H1 (cell line): ENCODE measurements at regions not wholly inside any gene's neighbourhood (a gene's known extent, or its start where the extent isn't known, plus 50 kb on each side); places are given as distances from the start of the nearest gene placed in this dataset.
"Not testable (repeated sequence)": the region's sequence is repeated elsewhere in the genome, so short reads cannot be mapped to it uniquely, and the experiment has no call there.

ENCODE experiments used
- CTCF ChIA-PET: fragments of 300-600 bp; sonication (Branson Sonifier 250); formaldehyde crosslinking; loops from one replicate; lab custom pipeline; 2021; ENCODE audit not compliant: partially characterized antibody; lab: Charles Lee
- POLR2A ChIA-PET: fragments of 300-600 bp; sonication (Branson Sonifier 250); formaldehyde crosslinking; loops from one replicate; lab custom pipeline; 2021; ENCODE audit warnings: inconsistent platforms; ENCODE audit not compliant: partially characterized antibody; lab: Charles Lee
- DNase-seq, 2 experiments: peaks; one replicate each; pipeline versions ENCODE4 v3.0.0 to v3.0.0-alpha.2; 2010 to 2022; ENCODE audit warnings: low spot score in 2 of 2, low read depth in 1 of 2, mixed read lengths in 1 of 2
- FAIRE-seq: peaks from 2 replicates; lab custom pipeline; 2011; peaks lifted over from hg19 to GRCh38; lab: Jason Lieb, UNC
- H2AFZ ChIP-seq: 2 replicates; pipeline ENCODE4 v1.8.1; 2012; ENCODE audit warnings: low read length, inconsistent platforms
- H2AK5ac ChIP-seq: 2 replicates; pipeline ENCODE4 v1.6.1; 2013; ENCODE audit warnings: low read depth, low read length
- H2BK120ac ChIP-seq: replicated peaks from 2 replicates; pipeline ENCODE3; 2013; ENCODE audit warnings: low read depth, low read length, inconsistent platforms
- H2BK12ac ChIP-seq: 2 replicates; pipeline ENCODE4 v1.6.1; 2013; ENCODE audit warnings: low read depth, low read length
- H2BK15ac ChIP-seq: 2 replicates; pipeline ENCODE4 v1.6.1; 2013; ENCODE audit warnings: low read length
- H2BK20ac ChIP-seq: 2 replicates; pipeline ENCODE4 v1.6.1; 2013; ENCODE audit warnings: low read length
- H2BK5ac ChIP-seq: 2 replicates; pipeline ENCODE4 v1.6.1; 2013; ENCODE audit warnings: low read depth, low read length
- H3K14ac ChIP-seq: 2 replicates; pipeline ENCODE4 v1.6.1; 2013; ENCODE audit warnings: inconsistent platforms; ENCODE audit not compliant: insufficient read length
- H3K18ac ChIP-seq: 2 replicates; pipeline ENCODE4 v1.6.1; 2013; ENCODE audit warnings: low read length; ENCODE audit errors: extremely low read depth
- H3K23ac ChIP-seq: 2 replicates; pipeline ENCODE4 v1.6.1; 2013; ENCODE audit warnings: inconsistent platforms; ENCODE audit not compliant: insufficient read length
- H3K23me2 ChIP-seq: 2 replicates; pipeline ENCODE4 v1.6.1; 2013; ENCODE audit warnings: low read depth, low read length
- H3K27ac ChIP-seq: 2 replicates; pipeline ENCODE4 v1.6.1; 2011; ENCODE audit warnings: low read depth, low read length, inconsistent platforms
- H3K27me3 ChIP-seq, 4 experiments: replicated peaks in 1 of 4; 1 replicate in 1 of 4; 2 replicates in 3 of 4; pipeline versions ENCODE4 v1.6.1 to v1.8.1; 2011 to 2013; ENCODE audit warnings: low read length in 3 of 4, mild to moderate bottlenecking in 3 of 4, inconsistent platforms in 2 of 4, mixed read lengths in 2 of 4, moderate library complexity in 1 of 4; ENCODE audit not compliant: control insufficient read depth in 3 of 4, insufficient read depth in 3 of 4; ENCODE audit errors: extremely low read depth in 1 of 4
- H3K36me3 ChIP-seq, 4 experiments: 2 replicates each; pipeline versions ENCODE4 v1.6.1 to v1.8.1; 2011 to 2013; ENCODE audit warnings: mild to moderate bottlenecking in 4 of 4, low read length in 3 of 4, moderate library complexity in 2 of 4, control low read depth in 1 of 4, inconsistent platforms in 1 of 4; ENCODE audit not compliant: insufficient read depth in 4 of 4, control insufficient read depth in 2 of 4
- H3K4ac ChIP-seq: replicated peaks from 2 replicates; pipeline ENCODE3; 2013; ENCODE audit warnings: low read length, low read depth, mixed read lengths, inconsistent platforms; ENCODE audit not compliant: insufficient read length
- H3K4me1 ChIP-seq, 4 experiments: replicated peaks in 1 of 4; 1 replicate in 1 of 4; 2 replicates in 3 of 4; pipeline versions ENCODE4 v1.6.1 to v1.8.1; 2011 to 2013; ENCODE audit warnings: low read length in 3 of 4, inconsistent platforms in 2 of 4, mixed read lengths in 1 of 4; ENCODE audit not compliant: insufficient read depth in 4 of 4, control insufficient read depth in 3 of 4
- H3K4me2 ChIP-seq, 2 experiments: 2 replicates each; pipeline versions ENCODE4 v1.6.1 to v1.8.1; 2011 to 2013; ENCODE audit warnings: low read depth in 2 of 2, low read length in 2 of 2, control low read depth in 1 of 2, inconsistent platforms in 1 of 2, mild to moderate bottlenecking in 1 of 2; ENCODE audit not compliant: insufficient read depth in 1 of 2
- H3K4me3 ChIP-seq, 4 experiments: fragments of 200-600, 300-600 bp in 1 of 4; sonication (generic), shearing (Covaris generic), sonication (Bioruptor Twin) in 1 of 4; 2 replicates each; pipeline versions ENCODE4 v1.5.1 to v1.8.1; 2011 to 2016; ENCODE audit warnings: low read length in 4 of 4, low read depth in 3 of 4, control low read depth in 2 of 4, inconsistent platforms in 2 of 4, mild to moderate bottlenecking in 2 of 4, mixed read lengths in 1 of 4, moderate library complexity in 1 of 4; ENCODE audit not compliant: insufficient read depth in 2 of 4; ENCODE audit errors: extremely low read depth in 1 of 4
- H3K56ac ChIP-seq: replicated peaks from 2 replicates; pipeline ENCODE3; 2013; ENCODE audit warnings: low read depth, mild to moderate bottlenecking, mixed read lengths, low read length, inconsistent platforms; ENCODE audit not compliant: insufficient read length
- H3K79me1 ChIP-seq: 2 replicates; pipeline ENCODE4 v1.6.1; 2013; ENCODE audit warnings: low read depth, low read length, control low read depth
- H3K79me2 ChIP-seq, 2 experiments: 2 replicates each; pipeline versions ENCODE4 v1.6.1 to v1.8.1; 2012 to 2013; ENCODE audit warnings: low read length in 2 of 2, mild to moderate bottlenecking in 2 of 2, inconsistent platforms in 1 of 2; ENCODE audit not compliant: insufficient read depth in 2 of 2, control insufficient read depth in 1 of 2
- H3K9ac ChIP-seq, 4 experiments: replicated peaks in 1 of 4; 1 replicate in 1 of 4; 2 replicates in 3 of 4; pipeline versions ENCODE4 v1.6.1 to v1.8.1; 2011 to 2013; ENCODE audit warnings: low read depth in 3 of 4, low read length in 3 of 4, control low read depth in 2 of 4, mild to moderate bottlenecking in 2 of 4, moderate library complexity in 2 of 4, inconsistent platforms in 1 of 4; ENCODE audit errors: extremely low read depth in 1 of 4
- H3K9me3 ChIP-seq, 2 experiments: 2 replicates each; pipeline versions ENCODE4 v1.6.1 to v1.8.1; 2012 to 2013; ENCODE audit warnings: mild to moderate bottlenecking in 2 of 2, moderate library complexity in 2 of 2, control low read depth in 1 of 2, inconsistent platforms in 1 of 2, low read depth in 1 of 2, low read length in 1 of 2, mixed read lengths in 1 of 2; ENCODE audit not compliant: insufficient read depth in 2 of 2
- H4K20me1 ChIP-seq, 2 experiments: replicated peaks in 1 of 2; 2 replicates each; pipeline versions ENCODE3 to v1.8.1; 2011 to 2013; ENCODE audit warnings: inconsistent platforms in 2 of 2, low read length in 2 of 2, mild to moderate bottlenecking in 1 of 2; ENCODE audit not compliant: insufficient read depth in 2 of 2, control insufficient read depth in 1 of 2
- H4K5ac ChIP-seq: 2 replicates; pipeline ENCODE4 v1.6.1; 2013; ENCODE audit warnings: low read length, low read depth, mixed read lengths, inconsistent platforms; ENCODE audit not compliant: insufficient read length
- H4K8ac ChIP-seq: 2 replicates; pipeline ENCODE4 v1.8.0; 2013; ENCODE audit warnings: mild to moderate bottlenecking, moderate library complexity, low read length, inconsistent platforms; ENCODE audit not compliant: insufficient read depth; ENCODE audit errors: extremely low read depth
- H4K91ac ChIP-seq: replicated peaks from 2 replicates; pipeline ENCODE3; 2013; ENCODE audit warnings: low read length, mixed read lengths, inconsistent platforms; ENCODE audit not compliant: insufficient read length
- WGBS, 2 experiments: shearing (Covaris generic) in 1 of 2; methylation state at CpG; one replicate each; pipeline versions ENCODE4 v1.1.6 to v1.1.7; 2013 to 2015; ENCODE audit warnings: low lambda C conversion rate in 2 of 2, mixed read lengths in 2 of 2, inconsistent platforms in 1 of 2, low coverage in 1 of 2, missing lambda C conversion rate in 1 of 2; ENCODE audit not compliant: insufficient replicate concordance in 2 of 2, insufficient coverage in 1 of 2, insufficient read length in 1 of 2; ENCODE audit errors: extremely low coverage in 1 of 2, missing lambda C conversion rate in 1 of 2; 5-methylcytosine and 5-hydroxymethylcytosine counted together

GRCh38 chr4:49154308-49155103, 168.4 kb downstream of the CWH43 start:
- H3K79me1 ChIP-seq, H3K4me1 ChIP-seq, H4K8ac ChIP-seq, H2BK120ac ChIP-seq, H3K4ac ChIP-seq, H3K27ac ChIP-seq, H3K36me3 ChIP-seq, H2BK20ac ChIP-seq, H3K18ac ChIP-seq, H3K23ac ChIP-seq, H3K14ac ChIP-seq, H3K4me3 ChIP-seq, H3K9ac ChIP-seq, H2AK5ac ChIP-seq, H2BK12ac ChIP-seq, H2BK5ac ChIP-seq, H3K4me2 ChIP-seq, H2AFZ ChIP-seq, H3K56ac ChIP-seq, H2BK15ac ChIP-seq, H4K20me1 ChIP-seq, H3K79me2 ChIP-seq, FAIRE-seq, CTCF ChIA-PET, H4K91ac ChIP-seq, H3K27me3 ChIP-seq, POLR2A ChIA-PET, H4K5ac ChIP-seq: not testable (repeated sequence)
- peak in 1 of 2 experiments; percentile 82 for DNase-seq
- peaks cover 38% of the 10 kb centered on the region for H3K23me2 ChIP-seq
- peaks cover 43 to 80% of the 10 kb centered on the region in 2 experiments for H3K9me3 ChIP-seq
- WGBS, 2 experiments: 67 to 100% methylated on average over 1 to 11 of the region's 11 CpGs
